ENCODE measurements at regions not wholly inside any gene's neighbourhood (a gene's known extent, or its start where the extent isn't known, plus 50 kb on each side); places are given as distances from the start of the nearest gene placed in this dataset.

GRCh38 chr10:107647462-107647861 is 483.0 kb upstream of the SORCS1 start:
- Histone ChIP-seq H3K27ac (no peak overlapping the region), H3K9me3 (no peaks in the 10 kb centered on the region), H3K4me3 (no peak overlapping the region), H3K4me1 (no peaks in the 10 kb centered on the region), H3K4me2 (no peak overlapping the region)
- TF ChIP-seq CBX2 (IDR thresholded peaks at IDR 0.05; ENCODE audit: borderline replicate concordance, low read depth): no peak
- TF ChIP-seq ZSCAN20 (CRISPR knock-in tag; IDR thresholded peaks at IDR 0.05): no peak
- TF ChIP-seq EHMT2 (IDR thresholded peaks at IDR 0.05; ENCODE audit: low read depth): no peak
- TF ChIP-seq CHD2 (IDR thresholded peaks at IDR 0.05; ENCODE audit: low read length, partially characterized antibody): no peak
- no peak for TF ChIP-seq BCL3 (IDR thresholded peaks at IDR 0.05)
- no peak for TF ChIP-seq KDM1A (IDR thresholded peaks at IDR 0.05; ENCODE audit: low read depth)
- TF ChIP-seq NPAS2 (CRISPR knock-in tag; IDR thresholded peaks at IDR 0.05; ENCODE audit: borderline replicate concordance): no peak
- no peak for TF ChIP-seq FOXS1 (CRISPR knock-in tag; IDR thresholded peaks at IDR 0.05)
- no peak for TF ChIP-seq HDAC2 (IDR thresholded peaks at IDR 0.05)
- no peak for TF ChIP-seq EP300 (IDR thresholded peaks at IDR 0.05)
- TF ChIP-seq TFCP2L1 (CRISPR knock-in tag; IDR thresholded peaks at IDR 0.05): no peak
- DNase-seq (ENCODE audit: low read depth in 1 of 2, low spot score in 1 of 2): no peak
- 77% methylated on average over 1 of the region's 1 CpG for WGBS (ENCODE audit: missing lambda C conversion rate)
- no peak for ATAC-seq
- POLR2A ChIA-PET: no interaction called here
- no peak for FAIRE-seq
- CTCF ChIA-PET: no interaction called here

DNA sequence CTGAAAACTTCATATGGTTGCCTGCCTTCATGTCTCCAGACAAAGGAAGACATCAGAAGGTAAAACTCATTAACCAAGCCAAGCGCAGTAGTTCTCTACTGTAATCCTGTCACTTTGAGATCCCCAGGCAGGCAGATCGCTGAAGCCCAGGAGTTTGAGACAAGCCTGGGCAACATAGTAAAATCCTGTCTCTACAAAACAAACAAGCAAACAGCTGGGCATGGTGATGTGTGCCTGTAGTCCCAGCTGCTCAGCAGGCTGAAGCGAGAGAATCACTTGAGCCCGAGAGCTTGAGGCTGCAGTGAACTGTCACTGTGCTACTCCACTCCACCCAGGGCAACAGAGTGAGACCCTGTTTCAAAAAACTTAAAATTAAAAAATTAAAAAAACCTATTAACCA is 467.4 kb upstream of the SORCS1 start:
- Histone ChIP-seq H3K4me3 (no peak overlapping the region), H3K9me3 (no peaks in the 10 kb centered on the region), H3K4me1 (no peaks in the 10 kb centered on the region), H3K4me2 (no peak overlapping the region), H3K27ac (no peak overlapping the region)
- 28% methylated on average over 4 of the region's 4 CpGs for WGBS (ENCODE audit: missing lambda C conversion rate)
- ChIA-PET POLR2A (no interaction called here), CTCF (no interaction called here)
- DNase-seq (ENCODE audit: low read depth in 1 of 2, low spot score in 1 of 2) (no peak), FAIRE-seq (no peak), ATAC-seq (no peak)
- TF ChIP-seq POLR2A (IDR thresholded peaks at IDR 0.05; ENCODE audit: low read length) (no peak), TP53 (CRISPR knock-in tag; IDR thresholded peaks at IDR 0.05) (no peak), EHF (CRISPR knock-in tag; IDR thresholded peaks at IDR 0.05) (no peak), RARB (CRISPR knock-in tag; IDR thresholded peaks at IDR 0.05) (no peak), RCOR1 (IDR thresholded peaks at IDR 0.05; ENCODE audit: low read depth, low read length) (no peak), ZNF302 (CRISPR knock-in tag; IDR thresholded peaks at IDR 0.05) (no peak), HOXB5 (CRISPR knock-in tag; IDR thresholded peaks at IDR 0.05) (no peak)

GRCh38 chr10:107626862-107627261 is 462.4 kb upstream of the SORCS1 start:
- TF ChIP-seq CBX2 (IDR thresholded peaks at IDR 0.05; ENCODE audit: borderline replicate concordance, low read depth) (no peak), CHD2 (IDR thresholded peaks at IDR 0.05; ENCODE audit: low read length, partially characterized antibody) (no peak), MYC (IDR thresholded peaks at IDR 0.05; ENCODE audit: borderline replicate concordance, low read length) (no peak), CBX8 (IDR thresholded peaks at IDR 0.05) (no peak), RARB (CRISPR knock-in tag; IDR thresholded peaks at IDR 0.05) (no peak), BHLHE40 (IDR thresholded peaks at IDR 0.05; ENCODE audit: low read depth, low read length) (no peak), NFE2L2 (conservative IDR thresholded peaks at IDR 0.05; ENCODE audit: low read length) (no peak), BCL3 (IDR thresholded peaks at IDR 0.05) (no peak), ESRRA (IDR thresholded peaks at IDR 0.05; ENCODE audit: borderline replicate concordance, low read length) (no peak), NPAS2 (CRISPR knock-in tag; IDR thresholded peaks at IDR 0.05; ENCODE audit: borderline replicate concordance) (no peak), SREBF2 (IDR thresholded peaks at IDR 0.05) (no peak), TFCP2L1 (CRISPR knock-in tag; IDR thresholded peaks at IDR 0.05) (no peak), FOSB (CRISPR knock-in tag; IDR thresholded peaks at IDR 0.05) (no peak)
- DNase-seq (ENCODE audit: low read depth in 1 of 2, low spot score in 1 of 2) (no peak), FAIRE-seq (no peak), ATAC-seq (no peak)
- no peaks in the 10 kb centered on the region for H3K4me1 ChIP-seq
- 2% methylated on average over 3 of the region's 3 CpGs for WGBS (ENCODE audit: missing lambda C conversion rate)
- ChIA-PET POLR2A (no interaction called here), CTCF (no interaction called here)
- H3K4me2 ChIP-seq: no peak overlapping the region
- no peak overlapping the region for H3K27ac ChIP-seq
- H3K4me3 ChIP-seq: no peak overlapping the region
- no peaks in the 10 kb centered on the region for H3K9me3 ChIP-seq
